BJ (cell line): ENCODE measurements at regions not wholly inside any gene's neighbourhood (a gene's known extent, or its start where the extent isn't known, plus 50 kb on each side); places are given as distances from the start of the nearest gene placed in this dataset.
"Not testable (repeated sequence)": the region's sequence is repeated elsewhere in the genome, so short reads cannot be mapped to it uniquely, and the experiment has no call there.

Experiments used
- CTCF ChIA-PET: fragments of 350-600 bp; formaldehyde crosslinking; extraction: SDS; loops from one replicate; lab custom pipeline; 2021; ENCODE audit warnings: antibody characterized with exemption, inconsistent platforms; lab: Yijun Ruan, JAX
- POLR2A ChIA-PET: fragments of 300-600 bp; sonication (Branson Sonifier 250); formaldehyde crosslinking; extraction: SDS; loops from one replicate; lab custom pipeline; 2021; ENCODE audit warnings: antibody characterized with exemption; lab: Charles Lee
- DNase-seq: peaks from one replicate; pipeline ENCODE4 v3.0.0-alpha.2; 2011; ENCODE audit warnings: low read depth
- H3K27me3 ChIP-seq: 2 replicates; pipeline ENCODE4 v1.6.0; 2011; ENCODE audit warnings: low read length; ENCODE audit not compliant: control insufficient read depth, insufficient read depth
- H3K36me3 ChIP-seq: 2 replicates; pipeline ENCODE4 v1.5.1; 2011; ENCODE audit warnings: low read length; ENCODE audit not compliant: control insufficient read depth, insufficient read depth
- H3K4me3 ChIP-seq: 2 replicates; pipeline ENCODE4 v1.5.1; 2011; ENCODE audit warnings: low read depth, mild to moderate bottlenecking, control low read depth, low read length
- TF ChIP-seq, protein P1 (sequence below): IDR thresholded peaks from 2 replicates; pipeline ENCODE4 v1.5.1; 2011; ENCODE audit warnings: low read depth, mild to moderate bottlenecking, control low read depth, inconsistent platforms, low read length, moderate library complexity; ENCODE audit not compliant: insufficient read depth

DNA sequence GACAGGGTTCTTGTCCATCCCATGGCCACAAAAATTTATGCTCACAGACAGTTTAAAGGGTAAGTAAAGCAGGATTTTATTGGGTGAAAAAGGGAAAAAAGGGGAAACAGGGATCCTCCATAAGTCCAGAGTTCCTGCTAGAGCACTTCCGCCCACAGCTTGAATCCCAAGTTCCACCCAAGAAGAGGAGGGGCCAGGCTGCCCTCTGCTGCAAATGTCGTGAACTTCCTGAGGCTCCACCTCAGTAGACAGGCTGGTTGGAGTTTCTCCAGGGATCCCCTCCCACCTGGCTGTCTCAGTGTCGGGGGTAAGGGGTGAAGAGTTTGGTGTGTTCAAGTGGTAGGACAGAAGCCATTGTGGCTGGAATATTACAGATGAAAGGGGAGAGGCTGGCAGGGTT lies 275.0 kb upstream of the SGCD start:
- TF ChIP-seq, protein P1, sequence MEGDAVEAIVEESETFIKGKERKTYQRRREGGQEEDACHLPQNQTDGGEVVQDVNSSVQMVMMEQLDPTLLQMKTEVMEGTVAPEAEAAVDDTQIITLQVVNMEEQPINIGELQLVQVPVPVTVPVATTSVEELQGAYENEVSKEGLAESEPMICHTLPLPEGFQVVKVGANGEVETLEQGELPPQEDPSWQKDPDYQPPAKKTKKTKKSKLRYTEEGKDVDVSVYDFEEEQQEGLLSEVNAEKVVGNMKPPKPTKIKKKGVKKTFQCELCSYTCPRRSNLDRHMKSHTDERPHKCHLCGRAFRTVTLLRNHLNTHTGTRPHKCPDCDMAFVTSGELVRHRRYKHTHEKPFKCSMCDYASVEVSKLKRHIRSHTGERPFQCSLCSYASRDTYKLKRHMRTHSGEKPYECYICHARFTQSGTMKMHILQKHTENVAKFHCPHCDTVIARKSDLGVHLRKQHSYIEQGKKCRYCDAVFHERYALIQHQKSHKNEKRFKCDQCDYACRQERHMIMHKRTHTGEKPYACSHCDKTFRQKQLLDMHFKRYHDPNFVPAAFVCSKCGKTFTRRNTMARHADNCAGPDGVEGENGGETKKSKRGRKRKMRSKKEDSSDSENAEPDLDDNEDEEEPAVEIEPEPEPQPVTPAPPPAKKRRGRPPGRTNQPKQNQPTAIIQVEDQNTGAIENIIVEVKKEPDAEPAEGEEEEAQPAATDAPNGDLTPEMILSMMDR = no peak
- DNase-seq = no peak
- Histone ChIP-seq H3K4me3 (no peak overlapping the region), H3K27me3 (no peaks in the 10 kb centered on the region), H3K36me3 (no peaks in the 10 kb centered on the region)
- CTCF ChIA-PET = no interaction called here
- POLR2A ChIA-PET = no interaction called here

DNA sequence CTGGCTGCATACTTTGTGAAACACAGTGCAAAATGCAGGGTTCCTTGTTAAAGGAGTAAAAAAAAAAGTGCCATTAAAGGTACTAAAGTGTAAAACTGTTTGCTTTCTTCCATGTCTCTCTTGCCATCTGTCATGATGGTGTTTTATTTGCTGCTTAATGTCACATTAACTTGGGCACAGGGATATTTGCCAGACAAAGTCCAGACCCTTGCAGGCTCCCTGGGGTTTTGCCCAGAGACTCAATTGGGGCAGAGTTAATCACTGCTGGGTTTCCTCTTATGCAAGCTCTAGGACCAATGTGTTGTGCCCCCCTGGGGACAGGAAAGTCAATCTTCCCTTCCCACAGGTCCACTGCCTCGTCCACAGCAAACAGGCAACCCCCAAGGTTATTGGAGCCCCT lies 274.3 kb upstream of the SGCD start:
- CTCF ChIA-PET = no interaction called here
- TF ChIP-seq, protein P1 = no peak
- no peak for DNase-seq
- POLR2A ChIA-PET = no interaction called here
- Histone ChIP-seq H3K4me3 (no peak overlapping the region), H3K36me3 (no peaks in the 10 kb centered on the region), H3K27me3 (no peaks in the 10 kb centered on the region)

DNA sequence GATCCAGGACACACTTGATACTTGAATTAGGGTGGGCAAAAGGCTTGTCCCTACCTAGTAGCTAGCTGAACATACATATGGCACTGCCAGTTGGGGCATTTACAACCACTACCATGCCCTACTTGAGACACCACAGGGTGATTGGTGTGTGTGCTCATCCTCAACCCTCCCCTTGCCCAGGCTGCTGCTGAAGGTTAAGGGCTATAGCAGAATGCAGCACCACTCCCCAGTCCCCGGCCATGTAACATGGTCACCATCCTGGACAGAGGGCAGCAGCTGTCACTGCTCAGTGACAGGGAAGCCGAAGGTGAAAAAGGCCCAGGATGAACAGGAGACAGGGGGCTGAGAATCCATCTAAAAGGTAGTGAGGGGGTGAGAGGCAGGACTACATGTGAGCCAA lies 273.9 kb upstream of the SGCD start:
- Histone ChIP-seq H3K36me3 (no peaks in the 10 kb centered on the region), H3K27me3 (no peaks in the 10 kb centered on the region), H3K4me3 (no peak overlapping the region)
- TF ChIP-seq, protein P1 = no peak
- CTCF ChIA-PET = no interaction called here
- POLR2A ChIA-PET = interaction anchor here (0.5 kb wide), 1 partner anchor 467 kb away, joined by 3 read pairs; no protein-coding TSS in a partner anchor
- DNase-seq = no peak

DNA sequence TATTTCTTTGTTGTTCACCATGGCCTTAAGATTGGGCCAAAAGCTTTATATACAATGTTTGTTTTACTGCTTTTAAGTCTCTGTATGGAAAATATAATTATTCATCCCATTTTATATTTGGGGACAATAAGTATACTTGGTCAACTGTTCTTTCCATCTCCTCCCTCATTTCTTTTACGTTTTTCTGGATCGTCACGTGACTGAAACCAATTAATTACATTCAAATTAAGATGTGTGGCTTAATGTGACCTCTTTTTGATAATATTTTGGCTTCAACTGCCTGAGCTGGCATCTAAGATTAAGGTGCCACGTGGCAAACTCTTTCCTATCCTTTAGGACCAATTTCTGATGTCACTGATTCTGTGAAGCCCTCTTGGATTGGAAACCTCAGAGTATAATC lies 250.1 kb upstream of the SGCD start:
- Histone ChIP-seq H3K4me3 (no peak overlapping the region), H3K27me3 (no peaks in the 10 kb centered on the region), H3K36me3 (no peaks in the 10 kb centered on the region)
- no peak for DNase-seq
- CTCF ChIA-PET = no interaction called here
- TF ChIP-seq, protein P1 = no peak
- POLR2A ChIA-PET = no interaction called here

DNA sequence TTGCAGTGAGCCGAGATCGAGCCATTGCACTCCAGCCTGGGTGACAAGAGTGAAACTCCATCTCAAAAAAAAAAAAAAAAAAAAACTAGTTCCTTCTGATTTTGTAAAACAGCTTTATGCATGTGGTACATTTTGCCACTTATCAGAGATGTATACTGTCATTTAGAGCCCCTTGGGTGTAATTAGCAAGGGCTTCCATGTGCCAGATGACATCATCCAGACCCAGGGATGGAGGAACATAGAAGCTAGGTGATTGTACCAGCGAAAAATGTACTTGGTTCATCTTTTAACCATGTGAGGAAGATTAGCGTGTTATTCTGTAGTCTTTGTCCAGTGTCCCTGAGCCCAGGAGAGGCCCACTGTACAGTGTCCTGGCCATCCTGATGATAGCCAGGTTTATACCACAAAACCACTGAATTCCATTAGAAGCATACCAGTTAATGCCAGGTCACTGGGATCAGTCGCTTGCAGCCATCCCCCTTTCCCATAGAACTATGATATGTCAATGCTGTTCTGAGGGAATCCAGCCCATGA lies 239.3 kb upstream of the SGCD start:
- DNase-seq = no peak
- POLR2A ChIA-PET = no interaction called here
- TF ChIP-seq, protein P1 = no peak

DNA sequence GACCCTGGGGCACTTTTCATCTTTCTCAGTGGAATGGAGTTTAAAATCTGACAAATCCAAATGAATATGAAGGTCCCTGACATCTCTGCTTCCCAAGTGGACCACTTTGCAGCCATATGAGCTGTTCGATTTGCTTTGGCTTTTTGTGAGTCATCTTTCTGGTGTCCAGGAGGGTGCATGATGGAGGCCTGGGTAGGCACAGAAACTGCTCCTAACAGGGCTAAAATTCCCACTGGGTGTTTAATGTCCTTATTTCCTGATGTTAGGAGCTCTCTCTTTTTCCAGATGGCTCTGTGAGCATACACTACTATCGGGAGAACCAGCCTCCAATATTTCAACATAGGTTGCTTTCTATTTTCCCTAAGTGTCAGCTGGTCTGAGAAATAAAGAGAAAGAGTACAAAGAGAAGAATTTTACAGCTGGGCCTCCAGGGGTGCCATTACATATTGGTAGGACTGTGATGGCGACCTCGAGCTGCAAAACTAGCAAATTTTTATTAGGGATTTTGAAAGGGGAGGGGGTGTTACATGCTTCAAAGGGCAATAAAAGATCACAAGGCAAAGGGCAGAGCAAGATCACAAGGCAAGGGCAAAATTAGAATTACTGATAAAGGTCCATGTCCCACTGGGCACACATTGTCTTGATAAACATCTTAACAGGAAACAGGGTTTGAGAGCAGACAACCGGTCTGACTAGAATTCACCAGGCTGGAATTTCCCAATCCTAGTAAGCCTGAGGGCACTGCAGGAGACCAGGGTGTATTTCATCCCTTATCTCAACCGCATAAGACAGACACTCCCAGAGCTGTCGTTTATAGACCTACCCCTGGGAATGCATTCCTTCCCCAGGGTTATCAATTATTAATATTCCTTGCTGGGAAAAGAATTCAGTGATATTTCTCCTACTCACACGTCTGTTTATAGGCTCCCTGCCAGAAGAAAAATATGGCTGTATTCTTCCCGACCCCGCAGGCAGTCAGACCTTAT lies 236.7 kb upstream of the SGCD start:
- H3K4me3 ChIP-seq, DNase-seq, H3K27me3 ChIP-seq, POLR2A ChIA-PET, H3K36me3 ChIP-seq: not testable (repeated sequence)
- CTCF ChIA-PET = interaction anchor here (0.7 kb wide), 1 partner anchor 12 kb away, joined by 5 read pairs; no protein-coding TSS in a partner anchor

More for the DNA sequence above, 239.3 kb upstream of the SGCD start:
- H3K4me3 ChIP-seq = no peak overlapping the region
- H3K27me3 ChIP-seq = no peaks in the 10 kb centered on the region
- no peaks in the 10 kb centered on the region for H3K36me3 ChIP-seq
- CTCF ChIA-PET = no interaction called here
